ENCODE measurements at regions not wholly inside any gene's neighbourhood (a gene's known extent, or its start where the extent isn't known, plus 50 kb on each side); places are given as distances from the start of the nearest gene placed in this dataset.

DNA sequence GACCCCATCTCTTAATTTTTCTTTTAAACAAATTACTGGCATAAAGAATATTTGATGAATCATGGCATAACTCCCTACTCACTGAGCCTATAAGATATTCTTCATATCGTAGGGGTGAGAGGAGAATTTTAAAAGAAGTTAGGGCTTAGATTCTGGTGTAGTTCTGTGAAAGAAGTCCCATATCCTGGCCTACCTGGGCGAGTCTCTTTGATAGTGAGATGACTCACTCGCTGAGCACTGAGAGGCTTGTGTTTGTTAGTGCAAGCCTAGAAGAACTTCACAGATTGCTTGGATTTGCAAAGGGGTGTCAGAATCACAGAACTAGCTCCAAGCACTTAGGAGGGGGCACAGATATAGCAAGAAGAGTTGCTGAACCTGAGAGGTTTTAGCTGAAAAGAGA lies 133.8 kb upstream of the TMC3 start:
- DNase-seq: no peak

GRCh38 chr15:81506936-81507335 lies 132.9 kb upstream of the TMC3 start:
- DNase-seq: no peak

DNA sequence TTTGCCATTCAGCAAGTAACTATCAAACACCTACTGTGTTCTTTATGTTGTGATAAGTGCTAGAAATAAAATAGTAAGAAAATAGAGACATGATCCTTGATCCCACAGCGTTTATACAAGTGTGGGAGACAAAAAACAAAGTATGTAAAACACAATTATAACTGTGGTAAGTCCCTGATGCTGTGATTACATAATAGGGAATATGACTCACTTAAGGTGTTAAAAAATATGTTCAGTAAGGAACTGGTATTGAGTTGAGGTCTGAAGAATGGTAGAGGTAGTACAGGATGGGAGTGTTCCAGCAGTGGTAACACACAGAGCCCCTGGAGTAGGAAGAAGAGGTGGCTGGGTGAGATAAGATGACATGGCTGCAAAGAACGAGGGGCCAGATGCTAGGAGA lies 132.1 kb upstream of the TMC3 start:
- DNase-seq: no peak

GRCh38 chr15:81504170-81504905 lies 130.3 kb upstream of the TMC3 start:
- no peak for DNase-seq

DNA sequence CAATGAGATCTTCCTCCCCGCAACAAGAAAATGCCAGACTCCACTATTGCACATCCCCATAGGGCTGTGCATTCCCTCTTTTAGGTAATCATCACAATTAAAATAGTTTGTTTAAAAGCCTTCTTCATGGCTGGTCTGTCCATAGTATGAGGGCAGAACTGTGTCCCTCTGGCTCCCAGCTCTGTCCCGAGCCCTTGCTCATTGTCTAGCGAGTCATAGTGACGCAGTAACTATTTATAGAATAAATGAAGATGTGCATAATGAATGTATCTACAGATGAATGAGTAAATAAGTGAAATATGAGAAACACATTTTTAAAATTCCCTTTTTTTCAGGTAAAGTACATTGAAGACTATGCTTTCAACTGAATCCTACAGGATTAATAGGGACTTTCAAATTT lies 128.4 kb upstream of the TMC3 start:
- DNase-seq: no peak

DNA sequence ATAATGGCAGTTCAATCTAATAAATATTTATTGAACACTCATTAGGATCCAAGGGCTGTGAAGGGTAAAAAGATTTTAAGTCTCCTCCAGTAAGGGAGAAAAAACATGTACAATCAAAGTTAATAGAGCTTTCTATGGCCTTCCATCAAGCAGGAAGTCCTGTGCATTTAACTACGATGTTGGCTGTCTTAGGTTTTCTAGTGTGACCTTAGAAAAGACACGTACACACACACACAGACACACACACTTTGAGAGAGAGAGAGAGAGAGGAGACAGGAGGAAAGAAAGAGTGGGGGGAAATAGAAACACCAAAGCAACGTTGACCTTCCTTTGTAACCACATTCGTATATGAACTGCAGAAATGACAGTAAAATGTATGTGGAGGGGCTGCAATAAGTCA lies 126.1 kb upstream of the TMC3 start:
- no peak for DNase-seq

DNA sequence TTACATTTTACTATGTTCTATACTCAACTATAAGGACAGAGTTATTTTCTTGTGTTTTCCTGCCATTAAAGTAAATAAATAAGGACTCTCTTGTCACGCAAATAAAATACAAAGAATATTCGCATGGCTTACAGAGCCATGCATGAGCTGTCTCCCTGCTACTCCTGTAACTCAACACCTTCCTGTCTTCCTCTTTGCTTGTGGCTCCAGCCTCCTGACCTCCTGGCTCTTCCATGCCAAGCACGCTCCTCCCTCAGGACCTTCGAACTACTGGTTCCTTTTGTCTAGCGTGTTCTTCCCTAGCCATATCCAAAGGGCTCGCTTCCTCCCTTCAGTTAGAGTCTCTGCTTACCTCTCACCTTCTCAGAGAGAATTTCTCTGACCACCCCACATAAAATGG lies 124.3 kb upstream of the TMC3 start:
- DNase-seq: no peak

DNA sequence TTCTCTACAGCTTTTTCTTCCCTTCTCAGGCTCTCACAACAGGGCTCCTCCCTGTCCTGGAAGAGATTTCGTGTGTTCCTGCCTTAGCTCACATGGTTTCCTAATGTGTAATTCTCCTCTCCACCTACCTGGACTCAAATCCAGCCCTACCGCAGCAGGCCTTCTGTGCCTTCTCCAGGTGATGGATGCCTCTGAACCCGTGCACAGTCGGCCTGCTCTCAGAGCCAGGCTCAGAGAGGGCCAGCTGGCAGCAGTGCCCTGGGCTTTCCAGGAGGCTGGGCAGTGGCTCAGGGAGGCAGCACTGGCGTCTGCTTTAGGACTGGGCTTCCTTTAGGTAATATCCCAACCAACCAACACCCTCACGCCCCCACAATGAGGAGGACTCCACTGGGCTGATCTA lies 123.2 kb upstream of the TMC3 start:
- DNase-seq: no peak

- no peak for DNase-seq
Observed at GRCh38 chr15:81495780-81496467, 121.9 kb upstream of the TMC3 start.

DNA sequence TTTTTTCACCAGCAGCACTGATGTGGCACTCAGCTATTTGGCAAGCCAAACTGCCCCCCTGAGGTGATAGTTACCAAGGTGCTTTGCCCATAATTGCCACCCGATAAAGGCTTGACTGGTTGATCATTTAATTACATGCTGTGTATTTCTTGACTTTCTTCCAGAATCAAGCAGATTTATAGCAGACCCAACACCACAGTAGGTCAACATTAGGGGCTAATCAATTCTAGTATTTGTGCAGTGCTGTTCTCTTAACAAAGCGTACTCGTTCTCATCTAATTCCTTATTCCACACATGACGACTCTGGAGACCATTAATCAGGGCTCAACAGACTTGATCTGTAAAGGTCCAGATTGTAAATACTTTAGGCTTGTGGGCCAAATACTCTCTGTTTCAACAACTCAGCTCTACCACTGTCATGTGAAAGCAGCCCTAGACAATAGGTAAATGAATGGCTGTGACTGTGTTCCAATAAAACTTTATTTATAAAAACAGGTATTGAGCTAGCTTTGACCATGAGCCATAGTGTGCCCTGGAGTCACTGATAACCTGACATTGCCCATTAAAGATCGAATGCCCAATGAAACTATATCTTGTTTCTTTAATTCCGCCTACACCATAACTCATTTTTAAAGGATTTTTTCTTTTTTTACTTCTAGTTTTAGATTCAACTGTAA lies 119.1 kb upstream of the TMC3 start:
- DNase-seq: no peak

GRCh38 chr15:81492331-81492968 lies 118.4 kb upstream of the TMC3 start:
- DNase-seq: no peak

GRCh38 chr15:81491414-81492096 lies 117.5 kb upstream of the TMC3 start:
- DNase-seq: no peak

DNA sequence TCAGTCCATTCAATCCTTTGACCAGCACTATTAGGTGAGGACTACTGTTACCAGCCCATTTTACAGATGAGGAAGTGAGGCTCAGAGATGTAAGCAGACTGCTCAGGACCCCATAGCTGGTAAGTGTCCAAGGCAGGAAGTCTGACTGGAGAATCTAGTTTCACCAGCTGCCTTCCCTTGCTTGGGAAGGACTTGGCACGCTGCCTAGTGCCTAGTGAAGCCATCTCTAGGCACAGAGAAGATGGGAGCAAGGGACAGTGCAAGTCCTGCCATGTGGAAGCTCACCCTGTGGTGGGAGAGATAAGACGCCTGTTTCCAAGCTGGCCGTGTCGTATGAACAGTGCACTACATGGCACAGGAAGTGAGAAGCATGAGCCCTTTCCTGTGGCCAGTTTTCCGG lies 111.8 kb upstream of the TMC3 start:
- DNase-seq: no peak

GRCh38 chr15:81484086-81484955 lies 110.3 kb upstream of the TMC3 start:
- no peak for DNase-seq

DNA sequence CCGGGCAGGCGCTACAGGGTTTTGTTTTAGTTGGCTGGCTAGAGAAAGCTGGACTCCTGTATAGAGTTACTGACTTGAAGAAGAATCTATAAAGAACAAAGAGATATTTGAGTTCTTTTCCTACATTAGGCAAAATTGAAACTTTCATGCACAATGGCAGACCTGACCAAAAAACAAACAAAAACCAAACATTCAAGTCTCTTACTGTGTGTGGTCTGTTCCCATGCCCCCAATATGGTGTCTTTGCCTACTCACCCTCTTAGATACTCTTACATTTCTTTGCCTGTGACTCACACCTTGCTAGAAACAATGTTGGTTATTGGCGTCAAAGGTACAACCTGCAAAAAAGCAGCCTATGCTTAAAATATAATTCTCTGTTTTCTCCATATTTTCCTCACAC lies 109.5 kb upstream of the TMC3 start:
- DNase-seq: no peak

GRCh38 chr15:81481346-81481745 lies 107.3 kb upstream of the TMC3 start:
- no peak for DNase-seq

GRCh38 chr15:81480645-81481053 lies 106.6 kb upstream of the TMC3 start:
- DNase-seq: no peak

- no peak for DNase-seq
Observed at GRCh38 chr15:81478354-81478753, 104.3 kb upstream of the TMC3 start.

DNA sequence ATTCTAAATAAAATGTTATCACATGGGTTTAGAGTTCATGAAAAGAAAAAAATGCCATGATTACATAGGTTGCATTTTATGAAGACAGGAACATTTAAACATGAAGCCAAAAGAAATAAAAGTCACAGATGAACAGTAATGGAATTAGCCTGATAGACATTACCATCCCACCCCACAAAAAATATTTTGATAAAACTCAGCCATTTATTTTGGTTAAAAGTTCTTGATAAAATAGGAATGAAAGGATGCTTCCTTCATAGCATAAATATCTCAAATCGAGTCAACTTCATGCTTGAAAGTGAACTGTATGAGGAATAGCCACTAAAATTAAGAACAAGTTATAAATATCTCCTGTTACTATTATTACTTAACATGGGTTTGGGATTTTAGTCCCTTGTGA lies 101.9 kb upstream of the TMC3 start:
- no peak for DNase-seq

- DNase-seq: no peak
Observed at GRCh38 chr15:81475471-81475870, 101.5 kb upstream of the TMC3 start.

DNA sequence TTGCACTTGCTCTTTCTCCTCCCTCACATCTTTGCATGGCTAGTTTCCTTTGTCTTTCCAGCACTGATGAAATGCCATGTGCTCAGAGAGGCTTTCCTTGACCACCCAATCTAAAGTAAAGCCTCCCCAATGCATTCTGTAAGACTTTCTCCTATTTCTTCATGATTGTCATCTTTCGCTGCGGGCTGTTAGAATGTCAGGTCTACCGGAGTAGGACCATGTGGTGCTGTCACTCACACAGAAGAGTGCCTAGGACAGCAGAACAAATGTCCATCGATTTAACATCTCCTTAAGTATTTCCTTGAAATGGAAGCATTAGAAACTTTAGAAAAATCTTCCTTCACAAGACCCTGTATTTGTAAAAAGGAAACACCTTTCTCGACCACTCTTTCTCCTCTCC lies 99.9 kb upstream of the TMC3 start:
- DNase-seq: no peak

GRCh38 chr15:81473177-81473576 lies 99.2 kb upstream of the TMC3 start:
- DNase-seq: no peak

All from NCI-H1105 (cell line).